ENCODE measurements at regions not wholly inside any gene's neighbourhood (a gene's known extent, or its start where the extent isn't known, plus 50 kb on each side); places are given as distances from the start of the nearest gene placed in this dataset.
A peak's percentile ranks its signal among the peaks of the same experiment; 100 is the strongest.
"Not testable (repeated sequence)": the region's sequence is repeated elsewhere in the genome, so short reads cannot be mapped to it uniquely, and the experiment has no call there.

DNA sequence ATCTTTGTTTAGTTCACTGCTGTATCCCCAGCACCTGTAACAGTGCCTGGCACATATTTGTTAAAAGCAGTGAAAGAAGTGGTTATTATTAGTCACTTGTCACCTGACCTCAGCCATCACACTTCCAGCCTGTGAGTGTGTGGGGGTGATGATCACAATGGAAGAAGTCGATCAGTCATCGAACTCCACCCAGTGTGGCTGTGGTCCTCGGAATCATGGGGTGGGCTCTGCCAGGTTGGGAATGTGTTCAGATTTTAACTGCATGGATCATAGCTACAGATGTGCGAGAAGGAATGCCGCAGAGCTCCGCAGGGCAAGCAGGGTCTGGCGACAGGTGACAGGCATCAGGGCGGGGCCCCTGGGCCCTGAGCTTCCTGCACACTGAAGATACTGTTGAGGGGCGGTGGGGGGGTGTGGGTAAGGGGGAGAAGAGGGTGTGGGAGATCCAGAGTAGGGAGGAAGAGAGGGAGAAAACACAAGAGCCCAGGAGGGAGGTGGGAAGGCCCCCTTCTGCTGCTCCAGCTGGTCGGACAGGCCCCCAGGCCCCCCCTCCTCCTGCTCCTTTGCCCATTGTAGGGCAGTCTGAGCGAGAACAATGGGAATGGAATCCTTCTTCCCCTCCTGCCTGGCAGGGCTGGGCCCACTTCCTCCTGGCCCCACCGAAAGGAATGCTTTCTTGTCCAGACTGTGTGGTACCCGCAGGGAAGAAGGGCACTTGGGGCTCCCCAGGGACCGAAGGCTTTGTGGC, 89.6 kb downstream of the SPRY4 start:
- peak; percentile 19 for DNase-seq (ENCODE audit: low read depth)
- no peak overlapping the region for H3K4me3 ChIP-seq (replicated peaks; ENCODE audit: low read depth, low read length)
- TF ChIP-seq, protein P1, sequence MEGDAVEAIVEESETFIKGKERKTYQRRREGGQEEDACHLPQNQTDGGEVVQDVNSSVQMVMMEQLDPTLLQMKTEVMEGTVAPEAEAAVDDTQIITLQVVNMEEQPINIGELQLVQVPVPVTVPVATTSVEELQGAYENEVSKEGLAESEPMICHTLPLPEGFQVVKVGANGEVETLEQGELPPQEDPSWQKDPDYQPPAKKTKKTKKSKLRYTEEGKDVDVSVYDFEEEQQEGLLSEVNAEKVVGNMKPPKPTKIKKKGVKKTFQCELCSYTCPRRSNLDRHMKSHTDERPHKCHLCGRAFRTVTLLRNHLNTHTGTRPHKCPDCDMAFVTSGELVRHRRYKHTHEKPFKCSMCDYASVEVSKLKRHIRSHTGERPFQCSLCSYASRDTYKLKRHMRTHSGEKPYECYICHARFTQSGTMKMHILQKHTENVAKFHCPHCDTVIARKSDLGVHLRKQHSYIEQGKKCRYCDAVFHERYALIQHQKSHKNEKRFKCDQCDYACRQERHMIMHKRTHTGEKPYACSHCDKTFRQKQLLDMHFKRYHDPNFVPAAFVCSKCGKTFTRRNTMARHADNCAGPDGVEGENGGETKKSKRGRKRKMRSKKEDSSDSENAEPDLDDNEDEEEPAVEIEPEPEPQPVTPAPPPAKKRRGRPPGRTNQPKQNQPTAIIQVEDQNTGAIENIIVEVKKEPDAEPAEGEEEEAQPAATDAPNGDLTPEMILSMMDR (IDR thresholded peaks at IDR 0.05; ENCODE audit: low read length, missing control alignments) = no peak

DNA sequence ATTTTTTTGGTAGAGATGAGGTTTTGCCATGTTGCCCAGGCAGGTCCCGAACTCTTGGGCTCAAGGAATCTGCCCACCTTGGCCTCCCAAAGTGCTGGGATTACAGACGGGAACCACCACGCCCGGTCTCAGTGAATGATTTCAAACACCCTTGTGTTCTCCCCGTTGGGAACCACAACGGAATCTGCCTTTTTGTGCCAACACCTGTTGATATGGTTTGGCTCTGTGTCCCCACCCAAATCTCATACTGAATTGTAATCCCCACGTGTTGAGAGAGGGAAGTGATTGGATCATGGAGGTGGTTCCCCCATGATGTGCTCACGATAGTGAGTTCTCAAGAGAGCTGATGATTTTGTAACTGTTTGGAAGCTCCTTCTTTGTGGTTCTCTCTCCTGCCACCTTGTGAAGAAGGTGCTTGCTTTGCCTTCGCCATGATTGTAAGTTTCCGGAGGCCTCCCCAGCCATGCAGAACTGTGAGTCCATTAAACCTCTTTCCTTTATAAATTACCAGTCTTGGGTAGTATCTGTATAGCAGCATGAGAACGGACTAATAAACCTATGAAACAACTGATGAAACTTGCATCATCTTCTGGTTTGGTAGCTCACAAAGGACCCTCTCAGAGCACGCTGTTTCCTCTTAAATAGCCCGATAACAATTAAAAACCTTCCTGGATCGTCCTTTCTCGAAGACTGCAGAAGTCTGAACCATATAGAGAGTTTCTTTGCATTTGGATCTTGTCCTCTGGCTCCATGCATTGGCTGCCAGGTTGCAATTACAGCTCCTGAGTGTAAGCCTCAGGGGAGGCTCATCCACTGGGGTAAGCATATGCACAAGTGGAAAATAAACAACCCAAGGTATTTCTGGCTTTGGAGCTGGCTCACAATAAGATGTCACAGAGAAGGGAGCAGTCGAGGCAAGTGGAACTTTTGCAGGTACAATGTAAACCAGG, 91.5 kb downstream of the SPRY4 start:
- H3K4me3 ChIP-seq (replicated peaks; ENCODE audit: low read depth, low read length) = no peak overlapping the region
- TF ChIP-seq, protein P1 (IDR thresholded peaks at IDR 0.05; ENCODE audit: low read length, missing control alignments) = no peak
- DNase-seq (ENCODE audit: low read depth) = no peak

DNA sequence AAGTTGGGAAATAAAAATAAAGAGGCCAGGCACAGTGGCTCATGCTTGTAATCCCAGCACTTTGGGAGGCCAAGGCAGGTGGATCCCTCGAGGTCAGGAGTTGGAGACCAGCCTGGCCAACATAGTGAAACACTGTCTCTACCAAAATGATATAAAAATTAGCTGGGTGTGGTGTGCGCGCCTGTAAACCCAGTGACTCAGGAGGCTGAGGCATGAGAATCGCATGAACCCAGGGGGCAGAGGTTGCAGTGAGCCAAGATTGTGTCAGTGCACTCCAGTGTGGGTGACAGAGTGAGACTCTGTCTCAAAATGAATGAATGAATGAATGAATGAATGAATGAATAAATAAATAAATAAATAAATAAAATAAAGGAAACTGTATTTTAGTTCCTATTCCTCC, 93.9 kb downstream of the SPRY4 start:
- not testable (repeated sequence) for H3K4me3 ChIP-seq (replicated peaks; ENCODE audit: low read depth, low read length); DNase-seq (ENCODE audit: low read depth)

DNA sequence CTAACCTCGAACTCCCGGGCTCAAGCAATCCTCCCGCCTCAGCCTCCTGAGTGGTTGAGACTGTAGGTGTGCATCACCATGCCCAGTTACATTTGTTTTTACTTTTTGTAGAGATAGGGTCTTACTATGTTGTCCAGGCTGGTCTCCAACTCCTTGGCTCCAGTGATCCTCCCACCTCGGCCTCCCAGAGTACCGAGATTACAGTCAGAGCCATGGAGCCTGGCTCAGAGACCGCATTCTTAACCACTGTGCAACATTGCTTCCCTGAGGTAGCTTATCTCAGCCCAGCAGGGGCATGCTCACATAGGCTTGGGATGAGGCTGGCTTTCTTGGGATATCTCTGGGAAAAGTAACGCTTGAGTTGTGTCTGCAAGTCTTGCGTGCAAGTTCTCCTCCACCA, 99.7 kb downstream of the SPRY4 start:
- no peak for DNase-seq (ENCODE audit: low read depth)
- H3K4me3 ChIP-seq (replicated peaks; ENCODE audit: low read depth, low read length) = no peak overlapping the region
- TF ChIP-seq, protein P1 (IDR thresholded peaks at IDR 0.05; ENCODE audit: low read length, missing control alignments) = no peak

DNA sequence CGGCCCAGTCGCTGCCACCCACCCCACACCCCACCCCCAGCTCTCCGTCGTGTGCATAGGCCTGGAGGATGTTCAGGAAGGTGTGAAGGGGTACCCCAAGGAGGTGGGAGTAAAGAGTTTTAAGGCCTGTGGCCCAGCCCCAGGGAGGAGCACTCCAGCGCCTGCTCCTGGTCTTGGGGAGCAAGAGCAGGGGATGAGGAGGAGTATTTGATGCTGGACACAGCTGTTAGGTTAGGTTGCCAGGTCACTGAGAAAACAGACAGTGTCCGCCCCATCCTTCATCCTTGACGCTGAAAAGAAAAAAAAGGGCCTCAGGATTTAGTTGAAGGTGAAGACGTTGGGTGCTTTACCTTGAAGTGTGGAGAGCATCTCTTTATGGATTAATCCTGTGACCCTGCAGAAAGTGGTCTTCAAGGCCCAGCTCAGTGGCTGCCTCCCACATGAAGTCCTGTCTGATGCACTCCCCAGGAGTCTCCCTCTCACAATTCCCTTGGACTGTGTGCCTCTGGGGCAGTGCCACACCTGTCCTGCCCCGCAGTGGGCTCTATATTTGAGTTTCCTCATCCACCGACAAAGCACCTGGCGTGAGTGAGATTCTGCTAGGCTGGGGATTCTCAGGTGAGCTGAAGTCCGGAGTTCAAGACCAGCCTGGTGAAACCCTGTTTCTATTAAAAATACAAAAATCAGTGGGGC, 101.8 kb downstream of the SPRY4 start:
- TF ChIP-seq, protein P1 (IDR thresholded peaks at IDR 0.05; ENCODE audit: low read length, missing control alignments) = no peak
- no peak for DNase-seq (ENCODE audit: low read depth)
- no peak overlapping the region for H3K4me3 ChIP-seq (replicated peaks; ENCODE audit: low read depth, low read length)

DNA sequence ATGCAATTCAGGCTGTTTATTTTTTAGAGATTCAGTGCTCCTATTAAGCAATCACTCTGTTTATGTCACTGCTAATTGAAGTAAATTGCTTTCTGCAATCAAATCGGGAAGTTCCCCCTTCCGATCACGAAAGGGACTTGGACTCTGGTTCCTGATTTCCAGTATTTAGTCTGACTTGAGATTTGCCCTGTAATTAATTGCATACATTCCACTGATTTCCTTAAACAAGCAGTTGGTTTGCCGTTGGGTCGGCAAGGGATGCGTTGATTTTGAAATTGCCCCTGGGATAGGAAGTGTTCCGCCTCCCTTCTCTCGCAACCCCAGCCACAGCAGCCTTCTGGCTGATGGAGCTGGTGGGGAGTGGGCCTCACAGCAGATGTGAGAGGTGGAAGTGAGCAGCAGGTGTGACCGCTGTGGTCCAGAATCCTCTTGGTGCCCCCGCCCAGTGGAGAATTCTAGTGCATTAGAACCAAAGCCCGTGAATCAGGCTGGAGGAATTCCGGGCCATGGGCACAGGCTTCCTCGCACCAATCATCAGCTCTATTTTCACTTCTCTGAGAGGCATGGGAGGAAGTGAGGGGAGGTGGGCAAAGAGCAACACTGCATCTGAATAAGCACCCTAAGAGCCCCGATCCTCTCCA, 102.5 kb downstream of the SPRY4 start:
- no peak for DNase-seq (ENCODE audit: low read depth)
- H3K4me3 ChIP-seq (replicated peaks; ENCODE audit: low read depth, low read length) = no peak overlapping the region
- TF ChIP-seq, protein P1 (IDR thresholded peaks at IDR 0.05; ENCODE audit: low read length, missing control alignments) = no peak
